ENCODE measurements at regions not wholly inside any gene's neighbourhood (a gene's known extent, or its start where the extent isn't known, plus 50 kb on each side); places are given as distances from the start of the nearest gene placed in this dataset.

DNA sequence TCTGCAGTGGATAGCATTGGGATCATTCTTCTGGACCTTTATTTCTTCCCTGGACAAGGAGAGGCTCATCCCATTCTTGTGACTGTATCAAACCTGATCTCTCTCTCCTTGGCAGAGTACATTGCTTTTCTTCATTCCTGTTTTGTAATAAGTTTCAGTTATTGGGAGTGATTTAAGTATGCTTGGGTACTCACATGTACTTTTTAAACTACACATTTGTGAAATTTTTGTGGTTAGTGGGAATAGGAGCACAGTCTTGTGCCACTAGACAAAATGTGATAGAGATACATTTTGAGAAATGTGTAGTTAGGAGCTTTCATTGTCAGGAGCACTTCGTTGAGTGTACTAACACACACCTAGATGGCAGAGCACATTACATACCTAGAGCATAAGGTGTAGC is 262.6 kb downstream of the C3orf38 start:
- Histone ChIP-seq H3K4me3 (no peak overlapping the region), H3K4me1 (no peaks in the 10 kb centered on the region), H3K9me3 (no peaks in the 10 kb centered on the region), H3K27me3 (no peaks in the 10 kb centered on the region), H3K36me3 (no peaks in the 10 kb centered on the region), H3K27ac (no peak overlapping the region)
- in situ Hi-C loops (cut with MboI; ENCODE audit: low sequenced_read_pairs in 4 of 4) (no loop called here), intact Hi-C loops (cut with DNase I; ENCODE audit: low total_unique reads) (no loop called here)
- no peak for DNase-seq
- no peak for ATAC-seq
- TF ChIP-seq POLR2A (IDR thresholded peaks at IDR 0.05): no peak
- TF ChIP-seq, protein P1, sequence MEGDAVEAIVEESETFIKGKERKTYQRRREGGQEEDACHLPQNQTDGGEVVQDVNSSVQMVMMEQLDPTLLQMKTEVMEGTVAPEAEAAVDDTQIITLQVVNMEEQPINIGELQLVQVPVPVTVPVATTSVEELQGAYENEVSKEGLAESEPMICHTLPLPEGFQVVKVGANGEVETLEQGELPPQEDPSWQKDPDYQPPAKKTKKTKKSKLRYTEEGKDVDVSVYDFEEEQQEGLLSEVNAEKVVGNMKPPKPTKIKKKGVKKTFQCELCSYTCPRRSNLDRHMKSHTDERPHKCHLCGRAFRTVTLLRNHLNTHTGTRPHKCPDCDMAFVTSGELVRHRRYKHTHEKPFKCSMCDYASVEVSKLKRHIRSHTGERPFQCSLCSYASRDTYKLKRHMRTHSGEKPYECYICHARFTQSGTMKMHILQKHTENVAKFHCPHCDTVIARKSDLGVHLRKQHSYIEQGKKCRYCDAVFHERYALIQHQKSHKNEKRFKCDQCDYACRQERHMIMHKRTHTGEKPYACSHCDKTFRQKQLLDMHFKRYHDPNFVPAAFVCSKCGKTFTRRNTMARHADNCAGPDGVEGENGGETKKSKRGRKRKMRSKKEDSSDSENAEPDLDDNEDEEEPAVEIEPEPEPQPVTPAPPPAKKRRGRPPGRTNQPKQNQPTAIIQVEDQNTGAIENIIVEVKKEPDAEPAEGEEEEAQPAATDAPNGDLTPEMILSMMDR (IDR thresholded peaks at IDR 0.05 in 4 of 5, conservative IDR thresholded peaks at IDR 0.05 in 1 of 5): no peak

DNA sequence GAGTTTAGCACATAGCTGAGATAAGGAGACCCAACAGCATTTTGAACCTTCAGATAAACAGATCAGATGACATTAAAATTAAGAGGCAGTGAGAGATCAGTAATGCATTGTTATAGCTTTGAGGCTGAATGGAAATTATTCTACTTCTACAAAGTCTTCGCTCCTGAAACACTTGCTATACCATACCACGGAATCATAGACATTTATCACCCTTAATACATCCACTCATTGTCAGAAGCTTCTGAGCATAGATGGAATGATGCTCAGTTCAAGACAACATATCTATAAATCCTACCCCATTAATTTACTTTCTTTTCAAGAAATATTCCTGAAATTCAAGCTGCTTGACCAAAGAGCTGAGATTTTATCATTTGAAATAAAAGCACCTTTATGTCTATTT is 266.7 kb downstream of the C3orf38 start:
- no peak for TF ChIP-seq POLR2A (IDR thresholded peaks at IDR 0.05)
- TF ChIP-seq, protein P1 (IDR thresholded peaks at IDR 0.05 in 4 of 5, conservative IDR thresholded peaks at IDR 0.05 in 1 of 5): no peak
- ATAC-seq (no peak), DNase-seq (no peak)
- in situ Hi-C loops (cut with MboI; ENCODE audit: low sequenced_read_pairs in 4 of 4): no loop called here
- no peaks in the 10 kb centered on the region for H3K27me3 ChIP-seq
- no peak overlapping the region for H3K4me3 ChIP-seq
- H3K9me3 ChIP-seq: no peaks in the 10 kb centered on the region
- H3K36me3 ChIP-seq: no peaks in the 10 kb centered on the region
- intact Hi-C loops (cut with DNase I; ENCODE audit: low total_unique reads): no loop called here
- H3K4me1 ChIP-seq: no peaks in the 10 kb centered on the region
- H3K27ac ChIP-seq: no peak overlapping the region

DNA sequence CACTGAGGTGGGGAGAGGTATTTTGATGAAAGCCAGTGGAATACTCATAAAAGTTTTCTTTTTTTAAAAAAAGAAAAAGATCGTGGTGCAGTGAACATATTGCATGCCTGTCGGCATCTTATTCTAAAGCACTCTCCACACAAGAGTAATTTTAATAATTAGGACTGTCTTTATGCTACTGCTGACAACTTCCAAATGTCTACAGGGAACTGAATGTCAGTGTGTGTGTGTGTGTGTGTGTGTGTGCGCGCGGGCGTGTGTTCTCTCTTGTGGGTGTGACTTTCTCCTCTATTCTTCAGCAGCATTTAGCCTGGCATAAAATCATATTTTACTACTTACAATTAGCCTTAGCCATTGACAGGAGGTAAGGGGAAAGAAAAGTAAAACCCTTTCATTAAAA is 268.5 kb downstream of the C3orf38 start:
- no peaks in the 10 kb centered on the region for H3K4me1 ChIP-seq
- intact Hi-C loops (cut with DNase I; ENCODE audit: low total_unique reads): no loop called here
- no peak overlapping the region for H3K4me3 ChIP-seq
- no peak overlapping the region for H3K27ac ChIP-seq
- H3K9me3 ChIP-seq: no peaks in the 10 kb centered on the region
- TF ChIP-seq, protein P1 (IDR thresholded peaks at IDR 0.05 in 4 of 5, conservative IDR thresholded peaks at IDR 0.05 in 1 of 5): no peak
- TF ChIP-seq POLR2A (IDR thresholded peaks at IDR 0.05): no peak
- no peak for DNase-seq
- no peaks in the 10 kb centered on the region for H3K36me3 ChIP-seq
- no peak for ATAC-seq
- in situ Hi-C loops (cut with MboI; ENCODE audit: low sequenced_read_pairs in 4 of 4): no loop called here
- no peaks in the 10 kb centered on the region for H3K27me3 ChIP-seq

DNA sequence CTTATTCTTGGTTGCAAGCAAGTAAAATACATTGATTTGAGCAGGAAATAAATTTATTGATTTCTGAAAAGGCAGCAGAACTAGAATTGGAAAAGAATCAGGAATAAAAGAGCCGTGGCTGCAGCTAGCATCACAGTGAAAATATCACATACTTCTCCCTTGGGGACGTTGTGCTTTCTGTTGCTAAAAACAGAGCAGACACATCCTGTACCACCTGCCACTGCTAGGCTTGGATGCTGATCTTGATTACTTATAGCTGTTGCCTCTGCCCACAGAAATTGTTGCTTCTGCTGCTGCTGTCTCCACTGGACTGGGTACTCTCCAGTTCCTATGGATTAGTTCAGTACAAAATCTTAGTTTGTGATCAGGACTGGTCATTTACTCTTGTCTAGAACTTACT is 283.8 kb downstream of the C3orf38 start:
- in situ Hi-C loops (cut with MboI; ENCODE audit: low sequenced_read_pairs in 4 of 4) (no loop called here), intact Hi-C loops (cut with DNase I; ENCODE audit: low total_unique reads) (no loop called here)
- Histone ChIP-seq H3K9me3 (no peaks in the 10 kb centered on the region), H3K4me1 (no peaks in the 10 kb centered on the region), H3K27ac (no peak overlapping the region), H3K27me3 (no peaks in the 10 kb centered on the region), H3K36me3 (no peaks in the 10 kb centered on the region), H3K4me3 (no peak overlapping the region)
- DNase-seq (no peak), ATAC-seq (no peak)
- TF ChIP-seq, protein P1 (IDR thresholded peaks at IDR 0.05 in 4 of 5, conservative IDR thresholded peaks at IDR 0.05 in 1 of 5): no peak
- TF ChIP-seq POLR2A (IDR thresholded peaks at IDR 0.05): no peak

DNA sequence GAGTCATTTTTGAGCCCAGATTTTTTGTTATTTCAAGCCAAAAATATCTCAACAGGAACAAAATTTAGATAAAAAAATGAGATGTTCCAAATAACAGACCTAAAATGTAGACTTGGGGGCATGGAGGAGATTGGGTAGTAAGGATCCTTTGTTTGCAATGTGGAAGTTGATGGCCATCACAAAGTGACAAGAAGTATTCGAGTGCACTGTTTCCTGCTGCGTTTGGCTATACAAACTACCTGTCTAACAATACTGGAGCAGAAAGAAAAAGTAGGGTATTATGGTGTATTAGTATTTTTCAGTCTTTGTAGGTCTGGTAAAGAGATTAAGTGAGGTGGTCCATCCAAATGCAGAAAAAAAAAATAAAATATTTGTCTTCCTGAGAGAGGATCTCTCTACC is 284.2 kb downstream of the C3orf38 start:
- H3K27me3 ChIP-seq: no peaks in the 10 kb centered on the region
- H3K9me3 ChIP-seq: no peaks in the 10 kb centered on the region
- TF ChIP-seq, protein P1 (IDR thresholded peaks at IDR 0.05 in 4 of 5, conservative IDR thresholded peaks at IDR 0.05 in 1 of 5): no peak
- TF ChIP-seq POLR2A (IDR thresholded peaks at IDR 0.05): no peak
- intact Hi-C loops (cut with DNase I; ENCODE audit: low total_unique reads) (no loop called here), in situ Hi-C loops (cut with MboI; ENCODE audit: low sequenced_read_pairs in 4 of 4) (no loop called here)
- H3K4me1 ChIP-seq: no peaks in the 10 kb centered on the region
- no peaks in the 10 kb centered on the region for H3K36me3 ChIP-seq
- ATAC-seq (no peak), DNase-seq (no peak)
- H3K4me3 ChIP-seq: no peak overlapping the region
- no peak overlapping the region for H3K27ac ChIP-seq
